ENCODE measurements at regions not wholly inside any gene's neighbourhood (a gene's known extent, or its start where the extent isn't known, plus 50 kb on each side); places are given as distances from the start of the nearest gene placed in this dataset.

GRCh38 chr3:22923711-22924110, 279.4 kb upstream of the UBE2E2 start:
- Histone ChIP-seq H3K9me3 (no peaks in the 10 kb centered on the region), H3K27ac (no peak overlapping the region), H3K27me3 (no peaks in the 10 kb centered on the region), H3K4me3 (no peak overlapping the region), H3K36me3 (no peaks in the 10 kb centered on the region), H3K4me1 (no peaks in the 10 kb centered on the region)
- intact Hi-C loops (cut with DNase I; ENCODE audit: low total_unique reads) = no loop called here
- no peak for DNase-seq
- TF ChIP-seq CTCF (IDR thresholded peaks at IDR 0.05) (no peak), POLR2A (IDR thresholded peaks at IDR 0.05) (no peak)

- H3K27me3 ChIP-seq = no peaks in the 10 kb centered on the region
- no peaks in the 10 kb centered on the region for H3K4me1 ChIP-seq
- no peaks in the 10 kb centered on the region for H3K9me3 ChIP-seq
- intact Hi-C loops (cut with DNase I; ENCODE audit: low total_unique reads) = no loop called here
- TF ChIP-seq CTCF (IDR thresholded peaks at IDR 0.05) (no peak), POLR2A (IDR thresholded peaks at IDR 0.05) (no peak)
- no peaks in the 10 kb centered on the region for H3K36me3 ChIP-seq
- peak overlapping the region; percentile 33 to 57 for H3K27ac ChIP-seq
- peak; percentile 17 to 25 for DNase-seq
- H3K4me3 ChIP-seq = no peak overlapping the region
Observed at GRCh38 chr3:22928216-22929110, 274.7 kb upstream of the UBE2E2 start.

- TF ChIP-seq CTCF (IDR thresholded peaks at IDR 0.05) (no peak), POLR2A (IDR thresholded peaks at IDR 0.05) (no peak)
- Histone ChIP-seq H3K9me3 (no peaks in the 10 kb centered on the region), H3K4me3 (no peak overlapping the region), H3K36me3 (no peaks in the 10 kb centered on the region), H3K27ac (no peak overlapping the region), H3K4me1 (no peaks in the 10 kb centered on the region), H3K27me3 (no peaks in the 10 kb centered on the region)
- no peak for DNase-seq
- intact Hi-C loops (cut with DNase I; ENCODE audit: low total_unique reads) = no loop called here
Observed at GRCh38 chr3:22933051-22933840, 269.9 kb upstream of the UBE2E2 start.

- no peak for DNase-seq
- H3K4me1 ChIP-seq = no peaks in the 10 kb centered on the region
- H3K9me3 ChIP-seq = no peaks in the 10 kb centered on the region
- intact Hi-C loops (cut with DNase I; ENCODE audit: low total_unique reads) = no loop called here
- no peaks in the 10 kb centered on the region for H3K27me3 ChIP-seq
- no peak overlapping the region for H3K4me3 ChIP-seq
- TF ChIP-seq POLR2A (IDR thresholded peaks at IDR 0.05) (no peak), CTCF (IDR thresholded peaks at IDR 0.05) (no peak)
- H3K27ac ChIP-seq = no peak overlapping the region
- H3K36me3 ChIP-seq = no peaks in the 10 kb centered on the region
Observed at GRCh38 chr3:22933841-22934116, 269.3 kb upstream of the UBE2E2 start.

- intact Hi-C loops (cut with DNase I; ENCODE audit: low total_unique reads) = no loop called here
- Histone ChIP-seq H3K4me3 (no peak overlapping the region), H3K27ac (no peak overlapping the region), H3K36me3 (no peaks in the 10 kb centered on the region), H3K9me3 (no peaks in the 10 kb centered on the region), H3K27me3 (no peaks in the 10 kb centered on the region), H3K4me1 (no peaks in the 10 kb centered on the region)
- no peak for DNase-seq
- no peak for TF ChIP-seq CTCF (IDR thresholded peaks at IDR 0.05)
- no peak for TF ChIP-seq POLR2A (IDR thresholded peaks at IDR 0.05)
Observed at GRCh38 chr3:22935040-22935439, 268.1 kb upstream of the UBE2E2 start.
